SH-SY5Y (cell line): ENCODE measurements at regions not wholly inside any gene's neighbourhood (a gene's known extent, or its start where the extent isn't known, plus 50 kb on each side); places are given as distances from the start of the nearest gene placed in this dataset.

ENCODE experiments used
- GATA2 ChIP-seq: IDR thresholded peaks from 2 replicates; pipeline ENCODE4 v1.6.1; 2011; ENCODE audit warnings: mild to moderate bottlenecking, low read depth, low read length
- GATA3 ChIP-seq: IDR thresholded peaks from 2 replicates; pipeline ENCODE4 v1.6.1; 2011; ENCODE audit warnings: low read depth, mild to moderate bottlenecking, low read length, moderate library complexity

GRCh38 chr10:35768011-35768410 is 125.9 kb upstream of the FZD8 start:
- TF ChIP-seq GATA2 (no peak), GATA3 (no peak)
